IMR-90 (cell line): ENCODE measurements at regions not wholly inside any gene's neighbourhood (a gene's known extent, or its start where the extent isn't known, plus 50 kb on each side); places are given as distances from the start of the nearest gene placed in this dataset.
A peak's percentile ranks its signal among the peaks of the same experiment; 100 is the strongest.

Experiments used
- ATAC-seq: fragments of 200-7000 bp; cut with Tn5 transposase; 2 replicates; pipeline ENCODE4 v1.9.1; 2020; ENCODE audit warnings: low read depth, mild to moderate bottlenecking, moderate library complexity
- BruUV-seq: library from RNA; stranded (reverse); fragments of 400-500 nt; replicated peaks from 2 replicates; lab custom pipeline; 2021; lab: Mats Ljungman, UMichigan
- CTCF ChIA-PET: fragments of 300-600 bp; formaldehyde crosslinking; extraction: SDS; loops from one replicate; lab custom pipeline; 2021; ENCODE audit warnings: antibody characterized with exemption; lab: Yijun Ruan, JAX
- POLR2A ChIA-PET: fragments of 300-600 bp; sonication (Branson Sonifier 250); formaldehyde crosslinking; loops from one replicate; lab custom pipeline; 2022; ENCODE audit warnings: antibody characterized with exemption; ENCODE audit not compliant: unreplicated experiment; lab: Charles Lee
- DNase-seq: peaks from one replicate; pipeline ENCODE4 v3.0.0; 2013
- H2AFZ ChIP-seq: replicated peaks from 2 replicates; pipeline ENCODE3; 2013; ENCODE audit warnings: low read length, mild to moderate bottlenecking; ENCODE audit not compliant: poor library complexity
- H2AK5ac ChIP-seq: 2 replicates; pipeline ENCODE4 v1.6.1; 2013; ENCODE audit warnings: low read depth, low read length, inconsistent platforms
- H2AK9ac ChIP-seq: replicated peaks from 2 replicates; pipeline ENCODE3; 2013; ENCODE audit warnings: mild to moderate bottlenecking, low read depth, low read length, moderate library complexity; ENCODE audit not compliant: poor library complexity
- H2BK120ac ChIP-seq: 2 replicates; pipeline ENCODE4 v1.6.1; 2013; ENCODE audit warnings: low read depth, low read length, inconsistent platforms
- H2BK15ac ChIP-seq: 3 replicates; pipeline ENCODE4 v1.6.1; 2013; ENCODE audit warnings: low read depth, low read length, inconsistent platforms
- H2BK20ac ChIP-seq: 2 replicates; pipeline ENCODE4 v1.6.1; 2013; ENCODE audit warnings: low read depth, mild to moderate bottlenecking, inconsistent platforms, low read length, moderate library complexity
- H2BK5ac ChIP-seq: 2 replicates; pipeline ENCODE4 v1.6.1; 2013; ENCODE audit warnings: mild to moderate bottlenecking, low read depth, low read length, inconsistent platforms; ENCODE audit not compliant: poor library complexity, severe bottlenecking
- H3K14ac ChIP-seq: replicated peaks from 2 replicates; pipeline ENCODE4 v1.6.1; 2013; ENCODE audit warnings: low read depth, low read length, inconsistent platforms
- H3K18ac ChIP-seq: 2 replicates; pipeline ENCODE4 v1.6.1; 2013; ENCODE audit warnings: low read depth, low read length, control low read depth
- H3K23ac ChIP-seq: 2 replicates; pipeline ENCODE4 v1.6.1; 2013; ENCODE audit warnings: low read depth, low read length, inconsistent platforms
- H3K27ac ChIP-seq: 2 replicates; pipeline ENCODE4 v1.5.1; 2013; ENCODE audit warnings: mild to moderate bottlenecking, control low read depth, low read length; ENCODE audit not compliant: insufficient read depth
- H3K27me3 ChIP-seq: 2 replicates; pipeline ENCODE4 v1.6.1; 2013; ENCODE audit warnings: low read length; ENCODE audit not compliant: control insufficient read depth, insufficient read depth
- H3K36me3 ChIP-seq: 2 replicates; pipeline ENCODE4 v1.6.1; 2013; ENCODE audit warnings: low read length, mixed read lengths; ENCODE audit not compliant: control insufficient read depth, insufficient read depth
- H3K4ac ChIP-seq: 2 replicates; pipeline ENCODE4 v1.6.1; 2013; ENCODE audit warnings: low read depth, low read length, inconsistent platforms
- H3K4me1 ChIP-seq: 2 replicates; pipeline ENCODE4 v1.6.1; 2013; ENCODE audit warnings: low read length, mixed read lengths; ENCODE audit not compliant: control insufficient read depth, insufficient read depth
- H3K4me2 ChIP-seq: 2 replicates; pipeline ENCODE4 v1.6.1; 2013; ENCODE audit warnings: low read depth, mild to moderate bottlenecking, control low read depth, low read length, moderate library complexity
- H3K4me3 ChIP-seq: 2 replicates; pipeline ENCODE4 v1.5.1; 2013; ENCODE audit warnings: low read depth, mild to moderate bottlenecking, control low read depth, low read length, moderate library complexity; ENCODE audit not compliant: insufficient read depth
- H3K56ac ChIP-seq: 2 replicates; pipeline ENCODE4 v1.6.1; 2013; ENCODE audit warnings: low read length, inconsistent platforms; ENCODE audit not compliant: insufficient read depth; ENCODE audit errors: extremely low read depth
- H3K79me1 ChIP-seq, 2 experiments: 2 replicates each; pipeline ENCODE4 v1.6.1; 2013; ENCODE audit warnings: low read length in 2 of 2, inconsistent platforms in 1 of 2, low read depth in 1 of 2
- H3K9ac ChIP-seq: 2 replicates; pipeline ENCODE4 v1.6.1; 2013; ENCODE audit warnings: low read depth, low read length, control low read depth
- H3K9me1 ChIP-seq: 2 replicates; pipeline ENCODE4 v1.6.1; 2013; ENCODE audit warnings: low read length, inconsistent platforms; ENCODE audit not compliant: insufficient read depth
- H3K9me3 ChIP-seq: 2 replicates; pipeline ENCODE4 v1.6.1; 2013; ENCODE audit warnings: low read length; ENCODE audit not compliant: control insufficient read depth, insufficient read depth
- H4K20me1 ChIP-seq: 2 replicates; pipeline ENCODE4 v1.6.1; 2013; ENCODE audit warnings: low read length, inconsistent platforms; ENCODE audit not compliant: insufficient read depth
- H4K5ac ChIP-seq: 2 replicates; pipeline ENCODE4 v1.6.1; 2013; ENCODE audit warnings: mild to moderate bottlenecking, low read depth, low read length, control low read depth
- H4K8ac ChIP-seq, 2 experiments: 2 replicates each; pipeline ENCODE4 v1.6.1; 2013; ENCODE audit warnings: low read depth in 2 of 2, low read length in 2 of 2, control low read depth in 1 of 2, inconsistent platforms in 1 of 2
- H4K91ac ChIP-seq: 2 replicates; pipeline ENCODE4 v1.6.1; 2013; ENCODE audit warnings: low read depth, low read length, inconsistent platforms; ENCODE audit not compliant: insufficient read depth
- FOS ChIP-seq: fragments of 150-350 bp; IDR thresholded peaks from 2 replicates; pipeline ENCODE4 v1.6.1; 2016; ENCODE audit warnings: low read depth, low read length
- MAZ ChIP-seq: IDR thresholded peaks from 2 replicates; pipeline ENCODE4 v1.6.1; 2012; ENCODE audit warnings: low read depth, mild to moderate bottlenecking, low read length, improper control_type of control experiment, moderate library complexity, borderline replicate concordance
- NFE2L2 ChIP-seq: fragments of 150-350 bp; IDR thresholded peaks from 2 replicates; pipeline ENCODE4 v1.6.1; 2016; ENCODE audit warnings: low read depth, mild to moderate bottlenecking, low read length
- POLR2A ChIP-seq: IDR thresholded peaks from 2 replicates; pipeline ENCODE4 v1.6.1; 2012; ENCODE audit warnings: mild to moderate bottlenecking, low read depth, low read length
- RFX5 ChIP-seq: IDR thresholded peaks from 2 replicates; pipeline ENCODE4 v1.8.0; 2012; ENCODE audit warnings: low read depth, mild to moderate bottlenecking, low read length, moderate library complexity
- SMC3 ChIP-seq: fragments of 150-350 bp; IDR thresholded peaks from 2 replicates; pipeline ENCODE4 v1.6.1; 2016; ENCODE audit warnings: low read depth, mild to moderate bottlenecking, antibody characterized with exemption, low read length, moderate library complexity
- WGBS, 2 experiments: methylation state at CpG; one replicate each; pipeline versions ENCODE4 v1.1.5 to v1.1.7; 2013; ENCODE audit warnings: missing lambda C conversion rate in 2 of 2; ENCODE audit not compliant: insufficient read length in 1 of 2; ENCODE audit errors: extremely low coverage in 2 of 2; 5-methylcytosine and 5-hydroxymethylcytosine counted together
- dilution Hi-C: fragments of 300-500 bp; cut with HindIII; formaldehyde crosslinking; loops from one replicate; pipeline ENCODE4 v1.14.3; 2018; ENCODE audit warnings: low sequenced_read_pairs; ENCODE audit not compliant: unreplicated experiment
- in situ Hi-C: fragments of 300-500 bp; cut with MboI; formaldehyde crosslinking; loops from 3 replicates; pipeline ENCODE4 v1.14.3; 2019; ENCODE audit warnings: low sequenced_read_pairs, inconsistent platforms, mixed read lengths
- intact Hi-C: fragments of 100-400 bp; cut with micrococcal nuclease; formaldehyde crosslinking; loops from 2 replicates; pipeline ENCODE4 v1.10.0; 2022

DNA sequence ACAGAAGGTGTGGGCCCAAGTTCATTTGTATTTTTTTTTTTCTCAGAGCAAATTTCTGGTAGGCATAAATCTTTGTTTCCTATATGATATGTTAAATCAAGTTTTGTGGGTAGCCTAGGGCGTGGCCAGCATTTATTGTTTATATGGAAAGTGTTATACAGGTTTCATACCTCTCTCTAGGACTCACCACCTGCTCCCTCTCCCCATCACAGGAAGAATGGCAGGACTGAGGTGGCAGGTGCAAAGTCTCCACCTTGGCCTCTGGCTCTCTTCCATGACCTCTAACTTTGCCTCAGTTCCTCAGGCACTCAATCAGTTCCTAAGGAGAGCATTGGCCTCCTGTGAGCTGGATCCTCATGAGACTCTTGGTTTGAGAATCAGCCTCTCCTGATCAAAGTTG is 172.3 kb upstream of the TSC22D1 start:
- in situ Hi-C loops (no loop called here), dilution Hi-C loops (no loop called here), intact Hi-C loops (no loop called here)
- peak overlapping the region; percentile 15 for H2AK9ac ChIP-seq
- no peak overlapping the region for H3K4ac ChIP-seq
- H3K9ac ChIP-seq: no peak overlapping the region
- no peak for TF ChIP-seq NFE2L2
- TF ChIP-seq FOS: no peak
- TF ChIP-seq SMC3: no peak
- TF ChIP-seq RFX5: no peak
- no peak for TF ChIP-seq MAZ
- no peak for TF ChIP-seq POLR2A
- no peak overlapping the region for H3K18ac ChIP-seq
- ATAC-seq: no peak
- no peaks in the 10 kb centered on the region for H3K27me3 ChIP-seq
- H2BK120ac ChIP-seq: no peak overlapping the region
- POLR2A ChIA-PET: no interaction called here
- H4K20me1 ChIP-seq: no peaks in the 10 kb centered on the region
- no peaks in the 10 kb centered on the region for H3K9me3 ChIP-seq
- WGBS, 2 experiments: no CpG with 5 or more reads among the region's 1 CpG
- no peaks in the 10 kb centered on the region for H3K79me1 ChIP-seq
- BruUV-seq: no TSS peak
- no peak overlapping the region for H3K4me2 ChIP-seq
- no peak overlapping the region for H4K5ac ChIP-seq
- no peak overlapping the region for H2BK5ac ChIP-seq
- no peak overlapping the region for H2BK15ac ChIP-seq
- H3K27ac ChIP-seq: no peak overlapping the region
- H3K4me3 ChIP-seq: no peak overlapping the region
- H2BK20ac ChIP-seq: no peak overlapping the region
- no peak overlapping the region for H3K56ac ChIP-seq
- H3K4me1 ChIP-seq: no peaks in the 10 kb centered on the region
- no peak overlapping the region for H3K23ac ChIP-seq
- no peak for DNase-seq
- no peaks in the 10 kb centered on the region for H3K9me1 ChIP-seq
- no peak overlapping the region for H2AFZ ChIP-seq
- H4K8ac ChIP-seq: no peak overlapping the region
- no peak overlapping the region for H3K14ac ChIP-seq
- CTCF ChIA-PET: no interaction called here
- no peak overlapping the region for H2AK5ac ChIP-seq
- H4K91ac ChIP-seq: no peak overlapping the region
- no peaks in the 10 kb centered on the region for H3K36me3 ChIP-seq
